ENCODE measurements at regions not wholly inside any gene's neighbourhood (a gene's known extent, or its start where the extent isn't known, plus 50 kb on each side); places are given as distances from the start of the nearest gene placed in this dataset.

GRCh38 chr18:65632236-65632635, 118.6 kb upstream of the CDH7 start:
- no peak for TF ChIP-seq CTCF (IDR thresholded peaks at IDR 0.05; ENCODE audit: unreplicated experiment)
- DNase-seq (ENCODE audit: low spot score in 2 of 2, unreplicated experiment in 2 of 2): no peak
- no peaks in the 10 kb centered on the region for H3K9me3 Mint-ChIP-seq
- H3K36me3 Mint-ChIP-seq: no peaks in the 10 kb centered on the region
- no peak overlapping the region for H3K27ac Mint-ChIP-seq
- no peaks in the 10 kb centered on the region for H3K27me3 Mint-ChIP-seq (ENCODE audit: low read depth)
- no peak overlapping the region for H3K4me3 Mint-ChIP-seq
- no peaks in the 10 kb centered on the region for H3K4me1 Mint-ChIP-seq

- H3K4me3 Mint-ChIP-seq: no peak overlapping the region
- H3K27me3 Mint-ChIP-seq (ENCODE audit: low read depth): no peaks in the 10 kb centered on the region
- no peaks in the 10 kb centered on the region for H3K36me3 Mint-ChIP-seq
- no peak for TF ChIP-seq CTCF (IDR thresholded peaks at IDR 0.05; ENCODE audit: unreplicated experiment)
- no peaks in the 10 kb centered on the region for H3K9me3 Mint-ChIP-seq
- H3K4me1 Mint-ChIP-seq: no peaks in the 10 kb centered on the region
- no peak overlapping the region for H3K27ac Mint-ChIP-seq
- no peak for DNase-seq (ENCODE audit: low spot score in 2 of 2, unreplicated experiment in 2 of 2)
Measured at GRCh38 chr18:65631766-65632165, 119.0 kb upstream of the CDH7 start.

GRCh38 chr18:65628390-65628789, 122.4 kb upstream of the CDH7 start:
- Mint-ChIP-seq H3K4me3 (no peak overlapping the region), H3K27ac (no peak overlapping the region), H3K27me3 (ENCODE audit: low read depth) (no peaks in the 10 kb centered on the region), H3K4me1 (no peaks in the 10 kb centered on the region), H3K9me3 (no peaks in the 10 kb centered on the region), H3K36me3 (no peaks in the 10 kb centered on the region)
- no peak for TF ChIP-seq CTCF (IDR thresholded peaks at IDR 0.05; ENCODE audit: unreplicated experiment)
- DNase-seq (ENCODE audit: low spot score in 2 of 2, unreplicated experiment in 2 of 2): no peak

- Mint-ChIP-seq H3K4me1 (no peaks in the 10 kb centered on the region), H3K36me3 (no peaks in the 10 kb centered on the region), H3K27ac (no peak overlapping the region), H3K4me3 (no peak overlapping the region), H3K9me3 (no peaks in the 10 kb centered on the region), H3K27me3 (ENCODE audit: low read depth) (no peaks in the 10 kb centered on the region)
- TF ChIP-seq CTCF (IDR thresholded peaks at IDR 0.05; ENCODE audit: unreplicated experiment): no peak
- no peak for DNase-seq (ENCODE audit: low spot score in 2 of 2, unreplicated experiment in 2 of 2)
Measured at GRCh38 chr18:65623676-65624075, 127.1 kb upstream of the CDH7 start.

- peaks cover 5% of the 10 kb centered on the region for H3K9me3 Mint-ChIP-seq
- H3K27me3 Mint-ChIP-seq (ENCODE audit: low read depth): no peaks in the 10 kb centered on the region
- no peak overlapping the region for H3K4me3 Mint-ChIP-seq
- TF ChIP-seq CTCF (IDR thresholded peaks at IDR 0.05; ENCODE audit: unreplicated experiment): no peak
- no peaks in the 10 kb centered on the region for H3K36me3 Mint-ChIP-seq
- H3K4me1 Mint-ChIP-seq: no peaks in the 10 kb centered on the region
- no peak for DNase-seq (ENCODE audit: low spot score in 2 of 2, unreplicated experiment in 2 of 2)
- H3K27ac Mint-ChIP-seq: no peak overlapping the region
Measured at GRCh38 chr18:65622436-65622835, 128.4 kb upstream of the CDH7 start.

GRCh38 chr18:65620076-65620696, 130.6 kb upstream of the CDH7 start:
- TF ChIP-seq CTCF (IDR thresholded peaks at IDR 0.05; ENCODE audit: unreplicated experiment): no peak
- Mint-ChIP-seq H3K4me1 (no peaks in the 10 kb centered on the region), H3K4me3 (no peak overlapping the region), H3K9me3 (peaks cover 10% of the 10 kb centered on the region), H3K27ac (no peak overlapping the region), H3K27me3 (ENCODE audit: low read depth) (no peaks in the 10 kb centered on the region), H3K36me3 (no peaks in the 10 kb centered on the region)
- no peak for DNase-seq (ENCODE audit: low spot score in 2 of 2, unreplicated experiment in 2 of 2)
